ENCODE measurements at regions not wholly inside any gene's neighbourhood (a gene's known extent, or its start where the extent isn't known, plus 50 kb on each side); places are given as distances from the start of the nearest gene placed in this dataset.
"Not testable (repeated sequence)": the region's sequence is repeated elsewhere in the genome, so short reads cannot be mapped to it uniquely, and the experiment has no call there.

- DNase-seq (ENCODE audit: low read depth in 4 of 4, low spot score in 3 of 4) = no peak
Measured at GRCh38 chr4:117135634-117136354, 50.4 kb upstream of the TRAM1L1 start.

GRCh38 chr4:117137145-117137544 is 51.8 kb upstream of the TRAM1L1 start:
- DNase-seq (ENCODE audit: low read depth in 4 of 4, low spot score in 3 of 4) = no peak

GRCh38 chr4:117138732-117139131 is 53.4 kb upstream of the TRAM1L1 start:
- not testable (repeated sequence) for DNase-seq (ENCODE audit: low read depth in 4 of 4, low spot score in 3 of 4)

- no peak for DNase-seq (ENCODE audit: low read depth in 4 of 4, low spot score in 3 of 4)
Measured at GRCh38 chr4:117154251-117154650, 68.9 kb upstream of the TRAM1L1 start.

GRCh38 chr4:117156806-117157205 is 71.4 kb upstream of the TRAM1L1 start:
- DNase-seq (ENCODE audit: low read depth in 4 of 4, low spot score in 3 of 4) = no peak

- no peak for DNase-seq (ENCODE audit: low read depth in 4 of 4, low spot score in 3 of 4)
Measured at GRCh38 chr4:117157360-117157759, 72.0 kb upstream of the TRAM1L1 start.

- DNase-seq (ENCODE audit: low read depth in 4 of 4, low spot score in 3 of 4) = no peak
Measured at GRCh38 chr4:117162976-117163375, 77.6 kb upstream of the TRAM1L1 start.

- DNase-seq (ENCODE audit: low read depth in 4 of 4, low spot score in 3 of 4) = no peak
Measured at GRCh38 chr4:117164338-117164737, 79.0 kb upstream of the TRAM1L1 start.

GRCh38 chr4:117175369-117175768 is 90.0 kb upstream of the TRAM1L1 start:
- not testable (repeated sequence) for DNase-seq (ENCODE audit: low read depth in 4 of 4, low spot score in 3 of 4)

- DNase-seq (ENCODE audit: low read depth in 4 of 4, low spot score in 3 of 4) = no peak
Measured at GRCh38 chr4:117203231-117203630, 117.9 kb upstream of the TRAM1L1 start.

GRCh38 chr4:117210551-117210950 is 125.2 kb upstream of the TRAM1L1 start:
- no peak for DNase-seq (ENCODE audit: low read depth in 4 of 4, low spot score in 3 of 4)

- no peak for DNase-seq (ENCODE audit: low read depth in 4 of 4, low spot score in 3 of 4)
Measured at GRCh38 chr4:117224256-117224655, 138.9 kb upstream of the TRAM1L1 start.

- DNase-seq (ENCODE audit: low read depth in 4 of 4, low spot score in 3 of 4) = no peak
Measured at GRCh38 chr4:117225471-117225870, 140.1 kb upstream of the TRAM1L1 start.

- DNase-seq (ENCODE audit: low read depth in 4 of 4, low spot score in 3 of 4) = no peak
Measured at GRCh38 chr4:117227925-117228324, 142.5 kb upstream of the TRAM1L1 start.

GRCh38 chr4:117239434-117239833 is 154.1 kb upstream of the TRAM1L1 start:
- no peak for DNase-seq (ENCODE audit: low read depth in 4 of 4, low spot score in 3 of 4)

GRCh38 chr4:117249333-117249732 is 164.0 kb upstream of the TRAM1L1 start:
- DNase-seq (ENCODE audit: low read depth in 4 of 4, low spot score in 3 of 4) = no peak

- no peak for DNase-seq (ENCODE audit: low read depth in 4 of 4, low spot score in 3 of 4)
Measured at GRCh38 chr4:117264072-117264471, 178.7 kb upstream of the TRAM1L1 start.

- DNase-seq (ENCODE audit: low read depth in 4 of 4, low spot score in 3 of 4) = no peak
Measured at GRCh38 chr4:117267317-117267716, 181.9 kb upstream of the TRAM1L1 start.

- no peak for DNase-seq (ENCODE audit: low read depth in 4 of 4, low spot score in 3 of 4)
Measured at GRCh38 chr4:117284736-117285135, 199.4 kb upstream of the TRAM1L1 start.

- DNase-seq (ENCODE audit: low read depth in 4 of 4, low spot score in 3 of 4) = no peak
Measured at GRCh38 chr4:117293784-117294183, 208.4 kb upstream of the TRAM1L1 start.

- no peak for DNase-seq (ENCODE audit: low read depth in 4 of 4, low spot score in 3 of 4)
Measured at GRCh38 chr4:117302226-117302625, 216.8 kb upstream of the TRAM1L1 start.

- no peak for DNase-seq (ENCODE audit: low read depth in 4 of 4, low spot score in 3 of 4)
Measured at GRCh38 chr4:117311215-117311614, 225.8 kb upstream of the TRAM1L1 start.

- DNase-seq (ENCODE audit: low read depth in 4 of 4, low spot score in 3 of 4) = no peak
Measured at GRCh38 chr4:117311989-117312388, 226.6 kb upstream of the TRAM1L1 start.
